ENCODE measurements at regions not wholly inside any gene's neighbourhood (a gene's known extent, or its start where the extent isn't known, plus 50 kb on each side); places are given as distances from the start of the nearest gene placed in this dataset.

- TF ChIP-seq, protein P1, sequence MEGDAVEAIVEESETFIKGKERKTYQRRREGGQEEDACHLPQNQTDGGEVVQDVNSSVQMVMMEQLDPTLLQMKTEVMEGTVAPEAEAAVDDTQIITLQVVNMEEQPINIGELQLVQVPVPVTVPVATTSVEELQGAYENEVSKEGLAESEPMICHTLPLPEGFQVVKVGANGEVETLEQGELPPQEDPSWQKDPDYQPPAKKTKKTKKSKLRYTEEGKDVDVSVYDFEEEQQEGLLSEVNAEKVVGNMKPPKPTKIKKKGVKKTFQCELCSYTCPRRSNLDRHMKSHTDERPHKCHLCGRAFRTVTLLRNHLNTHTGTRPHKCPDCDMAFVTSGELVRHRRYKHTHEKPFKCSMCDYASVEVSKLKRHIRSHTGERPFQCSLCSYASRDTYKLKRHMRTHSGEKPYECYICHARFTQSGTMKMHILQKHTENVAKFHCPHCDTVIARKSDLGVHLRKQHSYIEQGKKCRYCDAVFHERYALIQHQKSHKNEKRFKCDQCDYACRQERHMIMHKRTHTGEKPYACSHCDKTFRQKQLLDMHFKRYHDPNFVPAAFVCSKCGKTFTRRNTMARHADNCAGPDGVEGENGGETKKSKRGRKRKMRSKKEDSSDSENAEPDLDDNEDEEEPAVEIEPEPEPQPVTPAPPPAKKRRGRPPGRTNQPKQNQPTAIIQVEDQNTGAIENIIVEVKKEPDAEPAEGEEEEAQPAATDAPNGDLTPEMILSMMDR (IDR thresholded peaks at IDR 0.05) = no peak
- TF ChIP-seq POLR2A (IDR thresholded peaks at IDR 0.05) (no peak), EP300 (IDR thresholded peaks at IDR 0.05) (no peak)
Measured at GRCh38 chr20:24765316-24766142, 183.5 kb upstream of the CST7 start.

All from ovary (tissue), 3 donors.